ENCODE measurements at regions not wholly inside any gene's neighbourhood (a gene's known extent, or its start where the extent isn't known, plus 50 kb on each side); places are given as distances from the start of the nearest gene placed in this dataset.

GRCh38 chr4:115310641-115311040 lies 197.2 kb upstream of the NDST4 start:
- TF ChIP-seq POLR2A (IDR thresholded peaks at IDR 0.05), result no peak
- TF ChIP-seq, protein P1, sequence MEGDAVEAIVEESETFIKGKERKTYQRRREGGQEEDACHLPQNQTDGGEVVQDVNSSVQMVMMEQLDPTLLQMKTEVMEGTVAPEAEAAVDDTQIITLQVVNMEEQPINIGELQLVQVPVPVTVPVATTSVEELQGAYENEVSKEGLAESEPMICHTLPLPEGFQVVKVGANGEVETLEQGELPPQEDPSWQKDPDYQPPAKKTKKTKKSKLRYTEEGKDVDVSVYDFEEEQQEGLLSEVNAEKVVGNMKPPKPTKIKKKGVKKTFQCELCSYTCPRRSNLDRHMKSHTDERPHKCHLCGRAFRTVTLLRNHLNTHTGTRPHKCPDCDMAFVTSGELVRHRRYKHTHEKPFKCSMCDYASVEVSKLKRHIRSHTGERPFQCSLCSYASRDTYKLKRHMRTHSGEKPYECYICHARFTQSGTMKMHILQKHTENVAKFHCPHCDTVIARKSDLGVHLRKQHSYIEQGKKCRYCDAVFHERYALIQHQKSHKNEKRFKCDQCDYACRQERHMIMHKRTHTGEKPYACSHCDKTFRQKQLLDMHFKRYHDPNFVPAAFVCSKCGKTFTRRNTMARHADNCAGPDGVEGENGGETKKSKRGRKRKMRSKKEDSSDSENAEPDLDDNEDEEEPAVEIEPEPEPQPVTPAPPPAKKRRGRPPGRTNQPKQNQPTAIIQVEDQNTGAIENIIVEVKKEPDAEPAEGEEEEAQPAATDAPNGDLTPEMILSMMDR (IDR thresholded peaks at IDR 0.05), result no peak
- no peak for DNase-seq
- 66 to 72% (median 71%) methylated on average over 2 of the region's 2 CpGs for whole genome bisulfite sequencing, 4 donors
- no peaks in the 10 kb centered on the region for H3K4me1 ChIP-seq
- no peak for ATAC-seq
- H3K36me3 ChIP-seq, result no peaks in the 10 kb centered on the region
- no peak overlapping the region for H3K27ac ChIP-seq
- H3K4me3 ChIP-seq, result no peak overlapping the region
- no peaks in the 10 kb centered on the region for H3K27me3 ChIP-seq
- intact Hi-C loops (cut with DNase I), result no loop called here
- no peaks in the 10 kb centered on the region for H3K9me3 ChIP-seq

GRCh38 chr4:115294717-115295116 lies 181.3 kb upstream of the NDST4 start:
- TF ChIP-seq, protein P1 (IDR thresholded peaks at IDR 0.05), result no peak
- no peak for TF ChIP-seq POLR2A (IDR thresholded peaks at IDR 0.05)
- no peaks in the 10 kb centered on the region for H3K4me1 ChIP-seq
- no peak overlapping the region for H3K27ac ChIP-seq
- no peaks in the 10 kb centered on the region for H3K27me3 ChIP-seq
- DNase-seq (no peak), ATAC-seq (no peak)
- intact Hi-C loops (cut with DNase I), result no loop called here
- H3K4me3 ChIP-seq, result no peak overlapping the region
- H3K9me3 ChIP-seq, result no peaks in the 10 kb centered on the region
- WGBS, 4 donors, result 53 to 75% (median 61%) methylated on average over 1 of the region's 1 CpG
- no peaks in the 10 kb centered on the region for H3K36me3 ChIP-seq

- no peak for ATAC-seq
- Histone ChIP-seq H3K27ac (no peak overlapping the region), H3K36me3 (no peaks in the 10 kb centered on the region), H3K4me1 (no peaks in the 10 kb centered on the region), H3K4me3 (no peak overlapping the region), H3K27me3 (no peaks in the 10 kb centered on the region), H3K9me3 (no peaks in the 10 kb centered on the region)
- 84 to 88% (median 86%) methylated on average over 1 of the region's 1 CpG for WGBS, 4 donors
- intact Hi-C loops (cut with DNase I), result no loop called here
- no peak for DNase-seq
- TF ChIP-seq, protein P1 (IDR thresholded peaks at IDR 0.05), result no peak
- no peak for TF ChIP-seq POLR2A (IDR thresholded peaks at IDR 0.05)
Measured at GRCh38 chr4:115293093-115293462, 179.7 kb upstream of the NDST4 start.

DNA sequence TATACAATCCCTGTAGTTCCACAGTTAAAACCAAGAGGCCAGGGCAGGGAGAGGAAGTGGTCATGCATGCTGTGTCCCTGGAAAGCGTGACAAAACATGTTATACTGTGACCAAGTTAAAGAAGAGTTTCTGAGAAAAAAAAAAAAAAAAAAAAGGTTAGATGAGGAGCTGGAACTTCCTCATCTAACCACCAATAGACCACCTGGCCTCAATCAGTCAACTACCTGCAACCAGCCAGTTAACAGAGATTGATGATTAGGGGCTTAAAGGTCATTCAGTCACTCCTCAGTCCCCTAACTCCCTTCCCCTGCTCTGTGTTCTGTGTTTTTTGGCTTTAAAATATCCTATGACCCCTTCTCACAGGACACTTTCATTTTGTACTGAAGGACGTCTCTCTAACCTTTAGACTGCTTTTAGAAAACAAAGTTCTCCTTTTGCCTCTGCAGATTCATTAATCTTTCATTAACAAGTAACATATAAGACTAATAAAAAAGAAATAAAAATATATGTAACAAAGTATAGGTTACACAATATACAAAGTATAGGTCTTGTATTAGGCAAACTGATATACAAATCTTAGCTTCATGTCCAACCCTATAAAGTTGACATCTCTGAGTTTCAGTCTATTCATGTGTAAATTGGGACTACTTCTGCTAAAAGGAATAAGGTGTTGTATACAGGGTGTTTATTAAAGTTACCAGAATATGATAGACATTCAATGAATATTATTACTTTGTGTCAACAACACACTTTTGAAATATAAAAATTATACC lies 179.1 kb upstream of the NDST4 start:
- Histone ChIP-seq H3K4me3 (no peak overlapping the region), H3K27ac (no peak overlapping the region), H3K4me1 (no peaks in the 10 kb centered on the region), H3K9me3 (no peaks in the 10 kb centered on the region), H3K36me3 (no peaks in the 10 kb centered on the region), H3K27me3 (no peaks in the 10 kb centered on the region)
- 40 to 56% (median 46%) methylated on average over 2 of the region's 2 CpGs for WGBS, 4 donors
- DNase-seq (no peak), ATAC-seq (no peak)
- intact Hi-C loops (cut with DNase I), result no loop called here
- no peak for TF ChIP-seq POLR2A (IDR thresholded peaks at IDR 0.05)
- TF ChIP-seq, protein P1 (IDR thresholded peaks at IDR 0.05), result no peak

Data from heart left ventricle (tissue), 16 donors.